ENCODE measurements at regions not wholly inside any gene's neighbourhood (a gene's known extent, or its start where the extent isn't known, plus 50 kb on each side); places are given as distances from the start of the nearest gene placed in this dataset.

DNA sequence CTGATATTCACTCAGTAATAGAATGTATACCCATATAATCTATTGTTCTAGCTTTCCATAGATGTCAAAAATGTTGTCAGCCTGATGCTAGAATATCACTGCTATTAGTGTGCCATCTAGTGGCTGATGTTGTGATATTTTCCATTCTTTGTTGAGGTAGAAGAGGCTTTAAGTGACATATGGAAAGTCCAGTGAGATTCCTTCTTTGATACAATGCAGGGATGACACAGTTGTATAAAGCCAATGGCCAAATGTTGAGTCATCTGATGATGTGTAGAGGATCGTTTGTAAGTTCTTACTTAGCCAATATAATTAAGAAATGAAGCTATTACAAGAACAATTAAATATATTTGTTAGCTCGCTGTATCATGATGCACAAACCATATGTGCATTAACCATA, 58.1 kb upstream of the PCED1B start:
- Histone ChIP-seq H3K9me3 (no peaks in the 10 kb centered on the region), H3K36me3 (no peaks in the 10 kb centered on the region), H3K4me3 (no peak overlapping the region), H3K4me1 (no peaks in the 10 kb centered on the region), H3K27ac (no peak overlapping the region), H3K27me3 (no peaks in the 10 kb centered on the region)
- peak; percentile 76 for ATAC-seq
- peak in 2 of 4 donors; percentile 35 to 48 for DNase-seq
- intact Hi-C loops (cut with DNase I), result loop anchor here in 1 of 2 donors (10.0 kb wide), 1 partner anchor 676 kb away; no protein-coding TSS in a partner anchor
- TF ChIP-seq, protein P1, sequence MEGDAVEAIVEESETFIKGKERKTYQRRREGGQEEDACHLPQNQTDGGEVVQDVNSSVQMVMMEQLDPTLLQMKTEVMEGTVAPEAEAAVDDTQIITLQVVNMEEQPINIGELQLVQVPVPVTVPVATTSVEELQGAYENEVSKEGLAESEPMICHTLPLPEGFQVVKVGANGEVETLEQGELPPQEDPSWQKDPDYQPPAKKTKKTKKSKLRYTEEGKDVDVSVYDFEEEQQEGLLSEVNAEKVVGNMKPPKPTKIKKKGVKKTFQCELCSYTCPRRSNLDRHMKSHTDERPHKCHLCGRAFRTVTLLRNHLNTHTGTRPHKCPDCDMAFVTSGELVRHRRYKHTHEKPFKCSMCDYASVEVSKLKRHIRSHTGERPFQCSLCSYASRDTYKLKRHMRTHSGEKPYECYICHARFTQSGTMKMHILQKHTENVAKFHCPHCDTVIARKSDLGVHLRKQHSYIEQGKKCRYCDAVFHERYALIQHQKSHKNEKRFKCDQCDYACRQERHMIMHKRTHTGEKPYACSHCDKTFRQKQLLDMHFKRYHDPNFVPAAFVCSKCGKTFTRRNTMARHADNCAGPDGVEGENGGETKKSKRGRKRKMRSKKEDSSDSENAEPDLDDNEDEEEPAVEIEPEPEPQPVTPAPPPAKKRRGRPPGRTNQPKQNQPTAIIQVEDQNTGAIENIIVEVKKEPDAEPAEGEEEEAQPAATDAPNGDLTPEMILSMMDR (IDR thresholded peaks at IDR 0.05), result peak; percentile 54 to 74

DNA sequence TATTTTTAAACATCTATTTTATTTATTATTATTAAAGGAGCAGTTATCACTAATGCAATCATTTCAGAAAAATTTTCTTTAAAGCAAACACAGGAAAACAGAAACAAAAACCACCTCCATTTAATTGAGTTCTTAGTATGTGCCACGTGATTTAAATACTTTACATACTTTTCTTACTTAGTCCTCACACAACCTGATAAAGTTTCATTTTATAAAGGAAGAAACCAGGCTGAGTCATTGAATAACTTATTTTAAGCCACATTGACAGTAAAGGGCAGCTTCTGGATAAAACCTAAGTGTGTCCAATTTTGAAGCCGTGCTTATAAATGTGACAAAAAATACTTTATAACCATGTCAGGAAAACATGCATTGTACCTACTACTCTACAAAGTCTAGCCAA, 57.1 kb upstream of the PCED1B start:
- peak; percentile 44 for ATAC-seq
- no peaks in the 10 kb centered on the region for H3K9me3 ChIP-seq
- no peaks in the 10 kb centered on the region for H3K4me1 ChIP-seq
- DNase-seq, result no peak
- intact Hi-C loops (cut with DNase I), result loop anchor here in 1 of 2 donors (10.0 kb wide), 1 partner anchor 677 kb away; no protein-coding TSS in a partner anchor
- H3K27me3 ChIP-seq, result no peaks in the 10 kb centered on the region
- H3K4me3 ChIP-seq, result no peak overlapping the region
- TF ChIP-seq, protein P1 (IDR thresholded peaks at IDR 0.05), result no peak
- H3K27ac ChIP-seq, result no peak overlapping the region
- H3K36me3 ChIP-seq, result no peaks in the 10 kb centered on the region

DNA sequence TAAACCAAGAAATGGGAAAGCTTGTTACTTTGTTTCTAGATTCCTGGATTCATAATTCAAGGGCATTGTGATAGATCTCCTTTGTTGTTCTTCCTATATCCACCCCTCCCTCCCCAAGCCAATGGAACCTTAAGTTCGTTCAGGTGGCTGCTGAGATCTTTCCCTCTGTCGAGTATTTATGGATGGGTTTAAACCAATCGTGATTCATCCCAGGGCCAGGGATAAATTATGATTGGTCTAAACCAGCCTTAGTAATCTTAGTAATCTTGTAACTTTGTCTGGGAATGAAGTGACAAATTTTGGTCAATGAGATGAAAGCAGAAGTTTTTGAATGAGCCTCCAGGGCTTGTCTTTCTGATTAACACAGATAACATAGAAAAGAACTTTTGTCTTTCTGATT, 56.1 kb upstream of the PCED1B start:
- Histone ChIP-seq H3K4me3 (no peak overlapping the region), H3K27ac (no peak overlapping the region), H3K4me1 (no peaks in the 10 kb centered on the region), H3K36me3 (no peaks in the 10 kb centered on the region), H3K27me3 (no peaks in the 10 kb centered on the region), H3K9me3 (no peaks in the 10 kb centered on the region)
- ATAC-seq (no peak), DNase-seq (no peak)
- TF ChIP-seq, protein P1 (IDR thresholded peaks at IDR 0.05), result no peak
- intact Hi-C loops (cut with DNase I), result loop anchor here in 1 of 2 donors (10.0 kb wide), 1 partner anchor 679 kb away; no protein-coding TSS in a partner anchor

DNA sequence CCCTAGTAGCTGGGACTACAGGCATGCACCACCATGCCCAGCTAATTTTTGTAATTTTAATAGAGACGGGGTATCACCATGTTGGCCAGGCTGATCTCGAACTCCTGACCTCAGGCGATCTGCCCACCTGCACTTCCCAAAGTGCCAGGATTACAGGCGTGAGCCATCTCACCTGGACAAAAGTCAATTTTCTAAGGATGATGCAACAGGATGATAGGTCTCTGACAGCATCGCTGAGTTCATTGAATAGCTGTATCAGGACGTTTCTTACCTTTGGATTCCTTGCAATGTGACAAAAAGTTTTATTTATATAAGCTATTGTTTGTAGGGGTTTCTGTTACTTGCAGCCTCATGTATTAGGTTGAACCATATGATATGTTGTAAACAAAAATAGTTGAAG, 55.5 kb upstream of the PCED1B start:
- intact Hi-C loops (cut with DNase I), result loop anchor here in 1 of 2 donors (10.0 kb wide), 1 partner anchor 679 kb away; no protein-coding TSS in a partner anchor
- TF ChIP-seq, protein P1 (IDR thresholded peaks at IDR 0.05), result no peak
- H3K27me3 ChIP-seq, result no peaks in the 10 kb centered on the region
- DNase-seq (no peak), ATAC-seq (no peak)
- no peaks in the 10 kb centered on the region for H3K36me3 ChIP-seq
- no peak overlapping the region for H3K27ac ChIP-seq
- H3K4me1 ChIP-seq, result no peaks in the 10 kb centered on the region
- H3K9me3 ChIP-seq, result no peaks in the 10 kb centered on the region
- H3K4me3 ChIP-seq, result no peak overlapping the region

DNA sequence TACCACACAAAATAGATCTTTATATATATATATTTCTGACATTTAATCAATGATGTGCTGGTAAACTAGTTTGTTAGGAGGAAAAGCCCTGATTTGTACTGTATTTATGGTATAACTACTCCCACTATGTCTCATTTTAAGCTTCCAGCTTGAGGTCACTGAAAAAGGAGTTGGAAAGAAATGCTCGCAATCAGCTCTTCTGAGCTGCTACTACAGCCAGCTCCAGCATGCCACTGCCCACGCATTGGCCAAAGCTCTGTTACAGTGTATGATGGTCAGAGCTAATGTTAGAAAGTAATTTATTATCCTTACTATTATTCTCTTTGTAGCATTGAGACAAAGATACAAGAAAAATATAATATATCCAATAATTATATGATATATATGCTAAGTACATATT, 55.0 kb upstream of the PCED1B start:
- H3K4me1 ChIP-seq, result no peaks in the 10 kb centered on the region
- no peaks in the 10 kb centered on the region for H3K9me3 ChIP-seq
- H3K27ac ChIP-seq, result no peak overlapping the region
- H3K36me3 ChIP-seq, result no peaks in the 10 kb centered on the region
- H3K27me3 ChIP-seq, result no peaks in the 10 kb centered on the region
- TF ChIP-seq, protein P1 (IDR thresholded peaks at IDR 0.05), result no peak
- intact Hi-C loops (cut with DNase I), result loop anchor here in 1 of 2 donors (10.0 kb wide), 1 partner anchor 680 kb away; no protein-coding TSS in a partner anchor
- no peak overlapping the region for H3K4me3 ChIP-seq
- ATAC-seq, result no peak
- no peak for DNase-seq

Measured in left lung (tissue), 4 donors.